WTC11 (cell line): ENCODE measurements at regions not wholly inside any gene's neighbourhood (a gene's known extent, or its start where the extent isn't known, plus 50 kb on each side); places are given as distances from the start of the nearest gene placed in this dataset.

Experiments
- ATAC-seq: fragments of 200-7000 bp; cut with Tn5 transposase; 2 replicates; pipeline ENCODE4 v1.10.0; 2021; ENCODE audit warnings: mild to moderate bottlenecking, moderate library complexity
- CTCF ChIA-PET: fragments of 300-600 bp; sonication (Branson Sonifier 250); formaldehyde crosslinking; loops from one replicate; lab custom pipeline; 2021; ENCODE audit warnings: antibody characterized with exemption; lab: Charles Lee
- POLR2A ChIA-PET: fragments of 350-600 bp; sonication (Branson Sonifier 250); formaldehyde crosslinking; loops from one replicate; lab custom pipeline; 2021; ENCODE audit warnings: antibody characterized with exemption; lab: Charles Lee
- DNase-seq: peaks from one replicate; pipeline ENCODE4 v3.0.0; 2021; ENCODE audit warnings: low spot score
- H3K27ac Mint-ChIP-seq: 2 replicates; pipeline ENCODE4 v1.8.0; 2021; ENCODE audit warnings: mixed read lengths
- H3K27me3 Mint-ChIP-seq: 2 replicates; pipeline ENCODE4 v1.8.0; 2021; ENCODE audit warnings: low read depth, mild to moderate bottlenecking, moderate library complexity, mixed read lengths
- H3K36me3 Mint-ChIP-seq: 2 replicates; pipeline ENCODE4 v1.8.0; 2021; ENCODE audit warnings: mixed read lengths
- H3K4me1 Mint-ChIP-seq: 2 replicates; pipeline ENCODE4 v1.8.0; 2022; ENCODE audit warnings: mixed read lengths
- H3K4me3 Mint-ChIP-seq: 2 replicates; pipeline ENCODE4 v1.8.0; 2021; ENCODE audit warnings: mild to moderate bottlenecking, moderate library complexity, mixed read lengths
- H3K9me3 Mint-ChIP-seq: 2 replicates; pipeline ENCODE4 v1.8.0; 2021; ENCODE audit warnings: mixed read lengths
- AFF4 ChIP-seq: sonication (generic); formaldehyde crosslinking; IDR thresholded peaks from 2 replicates; pipeline ENCODE4 v1.8.1; 2023; ENCODE audit warnings: mild to moderate bottlenecking, missing genetic modification reagents, borderline replicate concordance
- ATF2 ChIP-seq: sonication (generic); formaldehyde crosslinking; IDR thresholded peaks from 2 replicates; pipeline ENCODE4 v1.8.1; 2022; ENCODE audit warnings: low read depth, missing genetic modification reagents, borderline replicate concordance
- ATF3 ChIP-seq: sonication (generic); formaldehyde crosslinking; conservative IDR thresholded peaks from 2 replicates; pipeline ENCODE4 v1.8.1; 2022; ENCODE audit warnings: mild to moderate bottlenecking, missing genetic modification reagents
- E2F4 ChIP-seq: sonication (generic); formaldehyde crosslinking; IDR thresholded peaks from 2 replicates; pipeline ENCODE4 v1.8.1; 2022; ENCODE audit warnings: low read depth, mild to moderate bottlenecking, moderate library complexity, missing genetic modification reagents, borderline replicate concordance
- EMX1 ChIP-seq: fragments of 250-450 bp; sonication (Bioruptor Pico); IDR thresholded peaks from 2 replicates; pipeline ENCODE4 v1.8.0; 2021; ENCODE audit warnings: mild to moderate bottlenecking
- FOXP1 ChIP-seq: sonication (generic); formaldehyde crosslinking; IDR thresholded peaks from 2 replicates; pipeline ENCODE4 v1.8.0; 2022; ENCODE audit warnings: missing genetic modification reagents, mild to moderate bottlenecking, moderate library complexity, borderline replicate concordance
- FOXP4 ChIP-seq: sonication (generic); formaldehyde crosslinking; IDR thresholded peaks from 2 replicates; pipeline ENCODE4 v1.8.0; 2022; ENCODE audit warnings: mild to moderate bottlenecking, missing genetic modification reagents
- MLX ChIP-seq: sonication (generic); formaldehyde crosslinking; IDR thresholded peaks from 2 replicates; pipeline ENCODE4 v1.8.1; 2023; ENCODE audit warnings: mild to moderate bottlenecking, missing genetic modification reagents, moderate library complexity
- OVOL2 ChIP-seq: fragments of 250-450 bp; sonication (Bioruptor Pico); IDR thresholded peaks from 2 replicates; pipeline ENCODE4 v1.9.0; 2021; ENCODE audit warnings: mild to moderate bottlenecking, borderline replicate concordance
- PREB ChIP-seq: sonication (generic); formaldehyde crosslinking; IDR thresholded peaks from 2 replicates; pipeline ENCODE4 v1.8.1; 2022; ENCODE audit warnings: mild to moderate bottlenecking, missing genetic modification reagents, moderate library complexity, borderline replicate concordance
- RORB ChIP-seq: fragments of 250-450 bp; sonication (Bioruptor Pico); IDR thresholded peaks from 2 replicates; pipeline ENCODE4 v1.9.0; 2021; ENCODE audit warnings: mild to moderate bottlenecking
- SMAD3 ChIP-seq: sonication (generic); formaldehyde crosslinking; IDR thresholded peaks from 2 replicates; pipeline ENCODE4 v1.8.0; 2022; ENCODE audit warnings: missing genetic modification reagents, mild to moderate bottlenecking, borderline replicate concordance
- SP1 ChIP-seq: sonication (generic); formaldehyde crosslinking; conservative IDR thresholded peaks from 2 replicates; pipeline ENCODE4 v1.8.1; 2022; ENCODE audit warnings: missing genetic modification reagents
- ZBTB21 ChIP-seq: sonication (generic); formaldehyde crosslinking; IDR thresholded peaks from 2 replicates; pipeline ENCODE4 v1.8.1; 2023; ENCODE audit warnings: mild to moderate bottlenecking, missing genetic modification reagents, borderline replicate concordance
- ZBTB43 ChIP-seq: sonication (generic); formaldehyde crosslinking; IDR thresholded peaks from 2 replicates; pipeline ENCODE4 v1.8.1; 2023; ENCODE audit warnings: mild to moderate bottlenecking, missing genetic modification reagents
- ZNF219 ChIP-seq: sonication (generic); formaldehyde crosslinking; IDR thresholded peaks from 2 replicates; pipeline ENCODE4 v1.8.0; 2023; ENCODE audit warnings: missing genetic modification reagents, mild to moderate bottlenecking, borderline replicate concordance
- ZNF425 ChIP-seq: fragments of 250-450 bp; sonication (Bioruptor Pico); conservative IDR thresholded peaks from 2 replicates; pipeline ENCODE4 v1.9.0; 2021; ENCODE audit warnings: mild to moderate bottlenecking

- TF ChIP-seq E2F4 (no peak), ZNF425 (CRISPR knock-in tag) (no peak)
These were observed 1041.8 kb downstream of the GATA3 start (continued) for GRCh38 chr10:9096288-9096687.

- ATAC-seq = peak; percentile 44; the same call in 1 of the 2 replicates
- peaks cover 3% of the 10 kb centered on the region for H3K4me1 Mint-ChIP-seq
- H3K36me3 Mint-ChIP-seq = no peaks in the 10 kb centered on the region
These were observed 1042.9 kb downstream of the GATA3 start for GRCh38 chr10:9097206-9097990.

GRCh38 chr10:9097991-9098306, 1043.5 kb downstream of the GATA3 start:
- Mint-ChIP-seq H3K27ac (no peak overlapping the region), H3K9me3 (no peaks in the 10 kb centered on the region), H3K36me3 (no peaks in the 10 kb centered on the region), H3K4me3 (no peak overlapping the region), H3K27me3 (peaks cover 96% of the 10 kb centered on the region), H3K4me1 (peaks cover 3% of the 10 kb centered on the region)
- peak; percentile 62 for ATAC-seq
- POLR2A ChIA-PET = no interaction called here
- no peak for DNase-seq
- CTCF ChIA-PET = no interaction called here
- TF ChIP-seq ZBTB43 (CRISPR knock-in tag) (no peak), ATF3 (no peak), ZBTB21 (no peak), OVOL2 (CRISPR knock-in tag) (no peak), ZNF219 (CRISPR knock-in tag) (no peak), SP1 (CRISPR knock-in tag) (no peak), FOXP4 (CRISPR knock-in tag) (no peak), MLX (no peak), ATF2 (no peak), AFF4 (CRISPR knock-in tag) (no peak), EMX1 (no peak), SMAD3 (CRISPR knock-in tag) (no peak), PREB (no peak), FOXP1 (CRISPR knock-in tag) (no peak)

More at GRCh38 chr10:9097206-9097990, 1042.9 kb downstream of the GATA3 start:
- 0 out of 2 replicates have a peak, but pooled peaks have one; percentile 44 for TF ChIP-seq RORB
- TF ChIP-seq ZNF219 (CRISPR knock-in tag) = no peak
- Mint-ChIP-seq H3K27ac (no peak overlapping the region), H3K4me3 (no peak overlapping the region), H3K9me3 (no peaks in the 10 kb centered on the region), H3K27me3 (peaks cover 96% of the 10 kb centered on the region)
- CTCF ChIA-PET = interaction anchor here (0.6 kb wide), 1 partner anchor 215 kb away, joined by 4 read pairs; no protein-coding TSS in a partner anchor
- POLR2A ChIA-PET = no interaction called here
- no peak for DNase-seq
